ENCODE measurements at regions not wholly inside any gene's neighbourhood (a gene's known extent, or its start where the extent isn't known, plus 50 kb on each side); places are given as distances from the start of the nearest gene placed in this dataset.
"Not testable (repeated sequence)": the region's sequence is repeated elsewhere in the genome, so short reads cannot be mapped to it uniquely, and the experiment has no call there.

- DNase-seq: no peak
- H3K9me3 ChIP-seq: no peaks in the 10 kb centered on the region
- H3K27me3 ChIP-seq: no peaks in the 10 kb centered on the region
- TF ChIP-seq, protein P1, sequence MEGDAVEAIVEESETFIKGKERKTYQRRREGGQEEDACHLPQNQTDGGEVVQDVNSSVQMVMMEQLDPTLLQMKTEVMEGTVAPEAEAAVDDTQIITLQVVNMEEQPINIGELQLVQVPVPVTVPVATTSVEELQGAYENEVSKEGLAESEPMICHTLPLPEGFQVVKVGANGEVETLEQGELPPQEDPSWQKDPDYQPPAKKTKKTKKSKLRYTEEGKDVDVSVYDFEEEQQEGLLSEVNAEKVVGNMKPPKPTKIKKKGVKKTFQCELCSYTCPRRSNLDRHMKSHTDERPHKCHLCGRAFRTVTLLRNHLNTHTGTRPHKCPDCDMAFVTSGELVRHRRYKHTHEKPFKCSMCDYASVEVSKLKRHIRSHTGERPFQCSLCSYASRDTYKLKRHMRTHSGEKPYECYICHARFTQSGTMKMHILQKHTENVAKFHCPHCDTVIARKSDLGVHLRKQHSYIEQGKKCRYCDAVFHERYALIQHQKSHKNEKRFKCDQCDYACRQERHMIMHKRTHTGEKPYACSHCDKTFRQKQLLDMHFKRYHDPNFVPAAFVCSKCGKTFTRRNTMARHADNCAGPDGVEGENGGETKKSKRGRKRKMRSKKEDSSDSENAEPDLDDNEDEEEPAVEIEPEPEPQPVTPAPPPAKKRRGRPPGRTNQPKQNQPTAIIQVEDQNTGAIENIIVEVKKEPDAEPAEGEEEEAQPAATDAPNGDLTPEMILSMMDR (IDR thresholded peaks at IDR 0.05): no peak
- no peak for TF ChIP-seq POLR2A (IDR thresholded peaks at IDR 0.05)
- intact Hi-C loops (cut with DNase I): no loop called here
- H3K36me3 ChIP-seq: no peaks in the 10 kb centered on the region
- 49 to 50% methylated on average over 2 of the region's 2 CpGs for WGBS, 2 donors
- H3K4me1 ChIP-seq: peaks cover 0 to 27% (median 5%) of the 10 kb centered on the region in 3 donors
- H3K4me3 ChIP-seq: no peak overlapping the region
- no peak overlapping the region for H3K27ac ChIP-seq
Observed at GRCh38 chr17:63042256-63042812, 76.3 kb downstream of the TANC2 start.

- DNase-seq; H3K9me3 ChIP-seq; H3K27ac ChIP-seq; H3K4me3 ChIP-seq; H3K4me1 ChIP-seq; H3K36me3 ChIP-seq; intact Hi-C loops (cut with DNase I); H3K27me3 ChIP-seq: not testable (repeated sequence)
- 91 to 93% methylated on average over 2 of the region's 2 CpGs for WGBS, 2 donors
Observed at GRCh38 chr17:63057560-63057959, 91.5 kb downstream of the TANC2 start.

DNA sequence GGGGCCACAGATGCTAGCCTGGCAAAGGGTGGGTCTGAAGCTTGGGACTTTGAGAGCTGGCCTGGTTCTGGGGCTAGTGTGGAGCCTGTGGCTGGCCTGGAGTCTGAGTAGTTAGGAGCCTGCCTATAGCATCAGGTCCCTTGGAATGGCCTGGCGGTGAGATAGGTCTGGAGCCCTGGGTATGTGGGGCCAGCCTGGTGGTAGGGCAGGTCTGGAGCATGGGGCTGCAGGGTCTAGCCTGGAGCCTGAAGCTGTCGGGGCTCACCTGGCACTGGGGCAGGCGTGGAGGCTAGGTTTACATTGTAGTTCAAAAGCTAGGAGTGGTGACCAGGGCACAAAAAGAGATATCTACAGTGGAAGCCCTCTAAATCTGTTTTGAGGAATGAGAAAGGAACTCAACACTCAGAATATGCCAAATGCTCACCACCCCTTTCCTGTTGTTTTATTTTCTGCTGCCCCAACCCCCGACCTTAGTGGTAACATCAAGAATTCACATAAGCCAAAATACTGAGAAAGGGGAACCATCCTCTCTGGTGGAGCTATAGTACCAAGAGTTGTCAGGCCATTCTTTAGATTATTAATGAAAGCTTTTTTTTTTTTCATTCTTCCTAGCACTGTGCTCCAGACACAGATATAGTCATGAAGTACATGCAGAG, 100.3 kb downstream of the TANC2 start:
- 84 to 91% methylated on average over 3 of the region's 4 CpGs for WGBS, 2 donors
- intact Hi-C loops (cut with DNase I): no loop called here
- Histone ChIP-seq H3K36me3 (no peaks in the 10 kb centered on the region), H3K4me1 (no peaks in the 10 kb centered on the region), H3K9me3 (no peaks in the 10 kb centered on the region), H3K4me3 (no peak overlapping the region), H3K27me3 (no peaks in the 10 kb centered on the region), H3K27ac (no peak overlapping the region)
- TF ChIP-seq, protein P1 (IDR thresholded peaks at IDR 0.05): no peak
- TF ChIP-seq POLR2A (IDR thresholded peaks at IDR 0.05): no peak
- DNase-seq: no peak

- no peak overlapping the region for H3K27ac ChIP-seq
- intact Hi-C loops (cut with DNase I): no loop called here
- H3K4me3 ChIP-seq: no peak overlapping the region
- TF ChIP-seq, protein P1 (IDR thresholded peaks at IDR 0.05): no peak
- no peak for TF ChIP-seq POLR2A (IDR thresholded peaks at IDR 0.05)
- no peaks in the 10 kb centered on the region for H3K27me3 ChIP-seq
- H3K36me3 ChIP-seq: no peaks in the 10 kb centered on the region
- H3K4me1 ChIP-seq: no peaks in the 10 kb centered on the region
- no peaks in the 10 kb centered on the region for H3K9me3 ChIP-seq
- 50 to 77% methylated on average over 1 of the region's 1 CpG for WGBS, 2 donors
- no peak for DNase-seq
Observed at GRCh38 chr17:63069245-63069644, 103.2 kb downstream of the TANC2 start.

DNA sequence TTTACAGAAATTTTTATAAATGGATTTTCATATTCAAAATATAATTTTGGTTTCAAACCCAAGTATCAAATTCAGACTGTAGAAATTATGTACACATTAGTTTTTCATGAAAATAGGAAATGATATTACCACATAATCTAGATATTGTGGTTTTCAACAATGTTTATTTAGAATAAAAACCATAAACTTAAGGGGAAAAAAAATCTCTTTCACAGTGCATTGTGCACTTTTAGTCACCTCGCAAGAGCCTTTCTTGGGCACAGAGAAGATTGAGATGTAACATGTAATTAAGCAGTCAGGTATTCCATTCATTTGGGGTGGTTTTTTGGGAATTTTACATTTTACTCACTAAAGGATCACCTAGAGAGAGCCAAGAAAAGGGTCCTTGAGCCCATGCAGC, 104.0 kb downstream of the TANC2 start:
- WGBS, 2 donors: 83 to 100% methylated on average over 1 of the region's 1 CpG
- DNase-seq: no peak

More for the DNA sequence above, 104.0 kb downstream of the TANC2 start:
- Histone ChIP-seq H3K4me3 (no peak overlapping the region), H3K9me3 (no peaks in the 10 kb centered on the region), H3K27ac (no peak overlapping the region), H3K4me1 (no peaks in the 10 kb centered on the region), H3K27me3 (no peaks in the 10 kb centered on the region), H3K36me3 (no peaks in the 10 kb centered on the region)
- TF ChIP-seq, protein P1 (IDR thresholded peaks at IDR 0.05): no peak
- no peak for TF ChIP-seq POLR2A (IDR thresholded peaks at IDR 0.05)
- intact Hi-C loops (cut with DNase I): no loop called here
